Suprapubic skin (tissue), 4 donors: ENCODE measurements at regions not wholly inside any gene's neighbourhood (a gene's known extent, or its start where the extent isn't known, plus 50 kb on each side); places are given as distances from the start of the nearest gene placed in this dataset.

Experiments
- DNase-seq, 2 donors: peaks; one replicate each; pipeline ENCODE4 v3.0.0-alpha.2; 2019; ENCODE audit warnings: low spot score in 2 of 2
- H3K27ac ChIP-seq: fragments of 200-600 bp; sonication (generic); one replicate; pipeline ENCODE4 v1.5.1; 2019
- H3K27me3 ChIP-seq: fragments of 200-600 bp; sonication (generic); one replicate; pipeline ENCODE4 v1.5.1; 2019
- H3K36me3 ChIP-seq: fragments of 200-600 bp; sonication (generic); one replicate; pipeline ENCODE4 v1.5.1; 2019
- H3K4me1 ChIP-seq: fragments of 200-600 bp; sonication (generic); one replicate; pipeline ENCODE4 v1.5.1; 2019
- H3K4me3 ChIP-seq: fragments of 200-600 bp; sonication (generic); one replicate; pipeline ENCODE4 v1.5.1; 2019; ENCODE audit warnings: mild to moderate bottlenecking
- H3K9me3 ChIP-seq: fragments of 200-600 bp; sonication (generic); one replicate; pipeline ENCODE4 v1.5.1; 2019
- CTCF ChIP-seq, 2 donors: fragments of 200-600 bp in 1 of 2; fragments of 450-650 bp in 1 of 2; sonication (generic) in 1 of 2; IDR thresholded peaks; one replicate each; pipeline ENCODE4 v1.5.1; 2016 to 2019; ENCODE audit warnings: antibody characterized with exemption in 2 of 2, mild to moderate bottlenecking in 1 of 2, moderate library complexity in 1 of 2
- EP300 ChIP-seq: sonication (generic); formaldehyde crosslinking; IDR thresholded peaks from one replicate; pipeline ENCODE4 v1.6.1; 2017; ENCODE audit warnings: antibody characterized with exemption
- POLR2A ChIP-seq, 2 donors: fragments of 450-650 bp; IDR thresholded peaks; one replicate each; pipeline ENCODE4 v1.6.1; 2017; ENCODE audit warnings: antibody characterized with exemption in 2 of 2, mild to moderate bottlenecking in 2 of 2, moderate library complexity in 2 of 2
- POLR2AphosphoS5 ChIP-seq, 3 donors: sonication (generic); formaldehyde crosslinking; IDR thresholded peaks; one replicate each; pipeline ENCODE4 v1.6.1; 2017; ENCODE audit warnings: antibody characterized with exemption in 3 of 3
- WGBS: methylation state at CpG from one replicate; pipeline ENCODE4 v1.1.5; 2018; 5-methylcytosine and 5-hydroxymethylcytosine counted together

GRCh38 chr17:72576289-72576759 is 455.5 kb downstream of the SOX9 start:
- Histone ChIP-seq H3K27me3 (peaks cover 3% of the 10 kb centered on the region), H3K9me3 (no peaks in the 10 kb centered on the region), H3K4me3 (no peak overlapping the region), H3K27ac (no peak overlapping the region), H3K4me1 (peaks cover 22% of the 10 kb centered on the region), H3K36me3 (no peaks in the 10 kb centered on the region)
- WGBS, result 63% methylated on average over 7 of the region's 7 CpGs
- no peak for TF ChIP-seq CTCF (IDR thresholded peaks at IDR 0.05)
- DNase-seq, result no peak

GRCh38 chr17:72578817-72579470 is 458.1 kb downstream of the SOX9 start:
- H3K36me3 ChIP-seq, result no peaks in the 10 kb centered on the region
- no peak for DNase-seq
- no peak overlapping the region for H3K4me3 ChIP-seq
- no peaks in the 10 kb centered on the region for H3K27me3 ChIP-seq
- no peaks in the 10 kb centered on the region for H3K9me3 ChIP-seq
- TF ChIP-seq POLR2A (IDR thresholded peaks at IDR 0.05) (no peak), CTCF (IDR thresholded peaks at IDR 0.05) (no peak), POLR2AphosphoS5 (IDR thresholded peaks at IDR 0.05) (no peak), EP300 (no peak)
- 92% methylated on average over 9 of the region's 9 CpGs for WGBS
- peaks cover 16% of the 10 kb centered on the region for H3K4me1 ChIP-seq
- H3K27ac ChIP-seq, result no peak overlapping the region

GRCh38 chr17:72579990-72580320 is 459.1 kb downstream of the SOX9 start:
- DNase-seq, result no peak
- Histone ChIP-seq H3K4me3 (no peak overlapping the region), H3K27ac (peak overlapping the region; percentile 24), H3K4me1 (peaks cover 19% of the 10 kb centered on the region), H3K36me3 (no peaks in the 10 kb centered on the region), H3K9me3 (no peaks in the 10 kb centered on the region), H3K27me3 (no peaks in the 10 kb centered on the region)
- 72% methylated on average over 2 of the region's 2 CpGs for WGBS
- TF ChIP-seq POLR2A (IDR thresholded peaks at IDR 0.05) (no peak), EP300 (no peak), CTCF (IDR thresholded peaks at IDR 0.05) (no peak), POLR2AphosphoS5 (IDR thresholded peaks at IDR 0.05) (no peak)

- H3K27me3 ChIP-seq, result no peaks in the 10 kb centered on the region
- H3K36me3 ChIP-seq, result no peaks in the 10 kb centered on the region
- peak overlapping the region; percentile 40 for H3K27ac ChIP-seq
- no peak overlapping the region for H3K4me3 ChIP-seq
- H3K4me1 ChIP-seq, result peaks cover 19% of the 10 kb centered on the region
- 51% methylated on average over 11 of the region's 11 CpGs for WGBS
- TF ChIP-seq EP300 (no peak), CTCF (IDR thresholded peaks at IDR 0.05) (no peak), POLR2A (IDR thresholded peaks at IDR 0.05) (no peak), POLR2AphosphoS5 (IDR thresholded peaks at IDR 0.05) (peak in 1 of 3 donors; percentile 50)
- H3K9me3 ChIP-seq, result no peaks in the 10 kb centered on the region
- no peak for DNase-seq
These were observed 459.7 kb downstream of the SOX9 start for GRCh38 chr17:72580321-72581127.

GRCh38 chr17:72587156-72587555 is 466.3 kb downstream of the SOX9 start:
- Histone ChIP-seq H3K4me1 (peaks cover 55% of the 10 kb centered on the region), H3K36me3 (no peaks in the 10 kb centered on the region), H3K27me3 (peaks cover 13% of the 10 kb centered on the region), H3K4me3 (no peak overlapping the region), H3K27ac (peak overlapping the region; percentile 73), H3K9me3 (no peaks in the 10 kb centered on the region)
- TF ChIP-seq POLR2A (IDR thresholded peaks at IDR 0.05), result no peak
- TF ChIP-seq POLR2AphosphoS5 (IDR thresholded peaks at IDR 0.05), result no peak
- no peak for TF ChIP-seq EP300
- TF ChIP-seq CTCF (IDR thresholded peaks at IDR 0.05), result no peak
- 60% methylated on average over 7 of the region's 7 CpGs for WGBS
- DNase-seq, result no peak
